CD14-positive monocyte (primary cell): ENCODE measurements at regions not wholly inside any gene's neighbourhood (a gene's known extent, or its start where the extent isn't known, plus 50 kb on each side); places are given as distances from the start of the nearest gene placed in this dataset.

Source experiments
- DNase-seq, 3 donors: peaks; one replicate each; pipeline ENCODE4 v3.0.0-alpha.2; 2011 to 2022
- H2AFZ ChIP-seq: 2 replicates; pipeline ENCODE4 v1.6.0; 2012; ENCODE audit warnings: mild to moderate bottlenecking, low read depth, low read length, inconsistent platforms; ENCODE audit not compliant: insufficient read depth, poor library complexity, severe bottlenecking
- H3K27ac ChIP-seq, 2 donors: 1 replicate in 1 of 2; 2 replicates in 1 of 2; pipeline ENCODE4 v1.5.1; 2012 to 2013; ENCODE audit warnings: low read length in 2 of 2, control low read depth in 1 of 2, inconsistent platforms in 1 of 2, low read depth in 1 of 2, mild to moderate bottlenecking in 1 of 2
- H3K27me3 ChIP-seq, 2 donors: one replicate each; pipeline versions ENCODE4 v1.6.0 to v1.6.1; 2011 to 2013; ENCODE audit warnings: low read length in 2 of 2; ENCODE audit not compliant: control insufficient read depth in 2 of 2, insufficient read depth in 2 of 2
- H3K36me3 ChIP-seq, 2 donors: replicated peaks in 1 of 2; 1 replicate in 1 of 2; 2 replicates in 1 of 2; pipeline versions ENCODE4 v1.5.1 to v1.6.1; 2012 to 2013; ENCODE audit warnings: low read length in 2 of 2, control low read depth in 1 of 2, inconsistent platforms in 1 of 2, mild to moderate bottlenecking in 1 of 2; ENCODE audit not compliant: insufficient read depth in 2 of 2, control insufficient read depth in 1 of 2
- H3K4me1 ChIP-seq, 2 donors: 1 replicate in 1 of 2; 2 replicates in 1 of 2; pipeline versions ENCODE4 v1.5.1 to v1.6.1; 2012 to 2013; ENCODE audit warnings: low read length in 2 of 2, control low read depth in 1 of 2, inconsistent platforms in 1 of 2, mild to moderate bottlenecking in 1 of 2, moderate library complexity in 1 of 2; ENCODE audit not compliant: insufficient read depth in 2 of 2, control insufficient read depth in 1 of 2
- H3K4me2 ChIP-seq: replicated peaks from 2 replicates; pipeline ENCODE3; 2012; ENCODE audit warnings: low read length, moderate library complexity, mild to moderate bottlenecking; ENCODE audit not compliant: poor library complexity, severe bottlenecking; ENCODE audit errors: extremely low read depth
- H3K4me3 ChIP-seq, 3 experiments: fragments of 200-600 bp in 1 of 3; sonication (generic) in 1 of 3; replicated peaks in 1 of 3; 1 replicate in 2 of 3; 2 replicates in 1 of 3; pipeline ENCODE4 v1.5.1; 2011 to 2013; ENCODE audit warnings: low read length in 3 of 3, mild to moderate bottlenecking in 3 of 3, control low read depth in 2 of 3, low read depth in 2 of 3, inconsistent platforms in 1 of 3, moderate library complexity in 1 of 3
- H3K79me2 ChIP-seq: 2 replicates; pipeline ENCODE4 v1.6.0; 2012; ENCODE audit warnings: mild to moderate bottlenecking, control low read depth, inconsistent platforms, low read length, moderate library complexity; ENCODE audit not compliant: insufficient read depth
- H3K9ac ChIP-seq: 2 replicates; pipeline ENCODE4 v1.6.0; 2017; ENCODE audit warnings: low read length, mild to moderate bottlenecking; ENCODE audit not compliant: insufficient read depth, poor library complexity, severe bottlenecking
- H3K9me3 ChIP-seq, 2 donors: replicated peaks in 1 of 2; 1 replicate in 1 of 2; 2 replicates in 1 of 2; pipeline versions ENCODE4 v1.5.1 to v1.6.1; 2012 to 2013; ENCODE audit warnings: low read length in 2 of 2, control low read depth in 1 of 2; ENCODE audit not compliant: control insufficient read depth in 1 of 2, insufficient read depth in 1 of 2
- H4K20me1 ChIP-seq: 2 replicates; pipeline ENCODE4 v1.6.0; 2012; ENCODE audit warnings: mild to moderate bottlenecking, low read length, control low read depth, moderate library complexity; ENCODE audit not compliant: insufficient read depth
- H3K27ac Mint-ChIP-seq, 7 donors: one replicate each; pipeline ENCODE4 v1.8.0; 2020; ENCODE audit warnings: mild to moderate bottlenecking in 7 of 7, mixed read lengths in 7 of 7, moderate library complexity in 6 of 7, inconsistent platforms in 2 of 7
- H3K27me3 Mint-ChIP-seq, 3 donors: one replicate each; pipeline ENCODE4 v1.8.0; 2021 to 2022; ENCODE audit warnings: low read depth in 3 of 3, mild to moderate bottlenecking in 3 of 3, mixed read lengths in 3 of 3, moderate library complexity in 3 of 3, inconsistent platforms in 1 of 3
- H3K36me3 Mint-ChIP-seq, 2 donors: one replicate each; pipeline ENCODE4 v1.8.0; 2020; ENCODE audit warnings: mixed read lengths in 2 of 2, inconsistent platforms in 1 of 2, mild to moderate bottlenecking in 1 of 2
- H3K4me1 Mint-ChIP-seq: one replicate; pipeline ENCODE4 v1.8.0; 2020; ENCODE audit warnings: mild to moderate bottlenecking, mixed read lengths
- H3K4me3 Mint-ChIP-seq, 2 donors: one replicate each; pipeline ENCODE4 v1.8.0; 2020; ENCODE audit warnings: mild to moderate bottlenecking in 2 of 2, mixed read lengths in 2 of 2, moderate library complexity in 1 of 2
- H3K9me3 Mint-ChIP-seq, 7 donors: one replicate each; pipeline ENCODE4 v1.8.0; 2020 to 2022; ENCODE audit warnings: mixed read lengths in 7 of 7, mild to moderate bottlenecking in 6 of 7, moderate library complexity in 6 of 7, inconsistent platforms in 2 of 7
- WGBS: methylation state at CpG from one replicate; pipeline ENCODE4 v1.1.5; 2013; ENCODE audit warnings: missing lambda C conversion rate; ENCODE audit not compliant: insufficient coverage; 5-methylcytosine and 5-hydroxymethylcytosine counted together
- intact Hi-C, 2 donors: fragments of 100-400 bp; cut with micrococcal nuclease; formaldehyde crosslinking; loops; one replicate each; pipeline versions ENCODE4 v1.15.0 to v1.15.1; 2023
- TF ChIP-seq, protein P1 (sequence below): fragments of 200-600 bp; IDR thresholded peaks from one replicate; pipeline ENCODE4 v1.8.0; 2022; ENCODE audit warnings: antibody characterized with exemption, mild to moderate bottlenecking

DNA sequence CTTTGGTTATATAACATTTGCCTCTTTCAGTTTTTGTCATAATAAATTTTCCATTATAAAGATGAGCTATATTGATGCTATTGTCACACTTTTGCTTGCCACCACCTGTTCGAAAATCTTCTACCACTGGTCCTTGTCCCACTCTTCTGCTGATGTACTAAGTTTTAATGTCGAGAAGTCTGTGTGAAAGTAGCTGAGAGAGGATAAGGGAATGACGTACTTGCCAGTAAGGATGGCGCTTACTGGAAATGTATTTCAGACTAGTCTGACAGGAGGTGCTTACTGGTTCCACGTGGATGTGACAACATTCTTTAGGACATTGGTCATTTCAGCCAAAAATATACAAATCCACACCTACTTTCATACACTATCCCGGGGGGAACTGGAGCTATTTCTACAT lies 132.7 kb upstream of the NR3C2 start:
- Histone ChIP-seq H2AFZ (no peak overlapping the region), H3K4me1 (no peaks in the 10 kb centered on the region), H3K9me3 (peaks cover 0 to 1% of the 10 kb centered on the region in 2 donors), H4K20me1 (no peaks in the 10 kb centered on the region), H3K36me3 (no peaks in the 10 kb centered on the region), H3K9ac (no peak overlapping the region), H3K27me3 (no peaks in the 10 kb centered on the region), H3K27ac (no peak overlapping the region), H3K79me2 (no peaks in the 10 kb centered on the region), H3K4me3 (no peak overlapping the region), H3K4me2 (no peak overlapping the region)
- Mint-ChIP-seq H3K4me1 (no peaks in the 10 kb centered on the region), H3K9me3 (peaks cover 0 to 4% (median 0%) of the 10 kb centered on the region in 7 donors), H3K27ac (no peak overlapping the region), H3K36me3 (no peaks in the 10 kb centered on the region), H3K27me3 (no peaks in the 10 kb centered on the region), H3K4me3 (no peak overlapping the region)
- TF ChIP-seq, protein P1, sequence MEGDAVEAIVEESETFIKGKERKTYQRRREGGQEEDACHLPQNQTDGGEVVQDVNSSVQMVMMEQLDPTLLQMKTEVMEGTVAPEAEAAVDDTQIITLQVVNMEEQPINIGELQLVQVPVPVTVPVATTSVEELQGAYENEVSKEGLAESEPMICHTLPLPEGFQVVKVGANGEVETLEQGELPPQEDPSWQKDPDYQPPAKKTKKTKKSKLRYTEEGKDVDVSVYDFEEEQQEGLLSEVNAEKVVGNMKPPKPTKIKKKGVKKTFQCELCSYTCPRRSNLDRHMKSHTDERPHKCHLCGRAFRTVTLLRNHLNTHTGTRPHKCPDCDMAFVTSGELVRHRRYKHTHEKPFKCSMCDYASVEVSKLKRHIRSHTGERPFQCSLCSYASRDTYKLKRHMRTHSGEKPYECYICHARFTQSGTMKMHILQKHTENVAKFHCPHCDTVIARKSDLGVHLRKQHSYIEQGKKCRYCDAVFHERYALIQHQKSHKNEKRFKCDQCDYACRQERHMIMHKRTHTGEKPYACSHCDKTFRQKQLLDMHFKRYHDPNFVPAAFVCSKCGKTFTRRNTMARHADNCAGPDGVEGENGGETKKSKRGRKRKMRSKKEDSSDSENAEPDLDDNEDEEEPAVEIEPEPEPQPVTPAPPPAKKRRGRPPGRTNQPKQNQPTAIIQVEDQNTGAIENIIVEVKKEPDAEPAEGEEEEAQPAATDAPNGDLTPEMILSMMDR = no peak
- no peak for DNase-seq
- intact Hi-C loops = no loop called here
- WGBS = 100% methylated on average over 1 of the region's 6 CpGs

DNA sequence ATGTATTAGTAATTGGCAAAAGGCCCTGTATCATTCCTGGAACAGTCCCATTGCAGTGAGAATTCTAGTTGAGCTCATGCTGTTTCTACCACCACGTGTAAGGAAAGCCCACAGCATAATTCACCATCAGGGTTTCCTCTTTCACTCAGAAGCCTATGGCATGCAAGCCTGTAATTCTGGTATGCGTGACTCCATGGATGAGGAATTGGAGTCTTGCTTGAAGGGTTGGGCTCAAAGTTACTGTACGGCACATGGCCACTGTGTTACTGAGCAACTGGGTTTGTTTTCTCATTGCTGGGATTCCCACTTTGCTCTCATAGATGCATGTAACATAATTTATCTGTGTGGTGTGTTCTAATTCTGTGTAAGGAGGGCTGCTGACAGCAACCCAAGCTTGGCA lies 132.3 kb upstream of the NR3C2 start:
- Histone ChIP-seq H3K9ac (no peak overlapping the region), H3K4me2 (no peak overlapping the region), H3K9me3 (peaks cover 0 to 5% of the 10 kb centered on the region in 2 donors), H3K79me2 (no peaks in the 10 kb centered on the region), H2AFZ (no peak overlapping the region), H4K20me1 (no peaks in the 10 kb centered on the region), H3K36me3 (no peaks in the 10 kb centered on the region), H3K4me3 (no peak overlapping the region), H3K27me3 (no peaks in the 10 kb centered on the region), H3K27ac (no peak overlapping the region), H3K4me1 (no peaks in the 10 kb centered on the region)
- no peak for DNase-seq
- 0% methylated on average over 1 of the region's 3 CpGs for WGBS
- Mint-ChIP-seq H3K27me3 (no peaks in the 10 kb centered on the region), H3K9me3 (peaks cover 0 to 4% (median 0%) of the 10 kb centered on the region in 7 donors), H3K27ac (no peak overlapping the region), H3K4me1 (no peaks in the 10 kb centered on the region), H3K4me3 (no peak overlapping the region), H3K36me3 (no peaks in the 10 kb centered on the region)
- intact Hi-C loops = no loop called here
- TF ChIP-seq, protein P1 = no peak
